ENCODE measurements at regions not wholly inside any gene's neighbourhood (a gene's known extent, or its start where the extent isn't known, plus 50 kb on each side); places are given as distances from the start of the nearest gene placed in this dataset.

DNA sequence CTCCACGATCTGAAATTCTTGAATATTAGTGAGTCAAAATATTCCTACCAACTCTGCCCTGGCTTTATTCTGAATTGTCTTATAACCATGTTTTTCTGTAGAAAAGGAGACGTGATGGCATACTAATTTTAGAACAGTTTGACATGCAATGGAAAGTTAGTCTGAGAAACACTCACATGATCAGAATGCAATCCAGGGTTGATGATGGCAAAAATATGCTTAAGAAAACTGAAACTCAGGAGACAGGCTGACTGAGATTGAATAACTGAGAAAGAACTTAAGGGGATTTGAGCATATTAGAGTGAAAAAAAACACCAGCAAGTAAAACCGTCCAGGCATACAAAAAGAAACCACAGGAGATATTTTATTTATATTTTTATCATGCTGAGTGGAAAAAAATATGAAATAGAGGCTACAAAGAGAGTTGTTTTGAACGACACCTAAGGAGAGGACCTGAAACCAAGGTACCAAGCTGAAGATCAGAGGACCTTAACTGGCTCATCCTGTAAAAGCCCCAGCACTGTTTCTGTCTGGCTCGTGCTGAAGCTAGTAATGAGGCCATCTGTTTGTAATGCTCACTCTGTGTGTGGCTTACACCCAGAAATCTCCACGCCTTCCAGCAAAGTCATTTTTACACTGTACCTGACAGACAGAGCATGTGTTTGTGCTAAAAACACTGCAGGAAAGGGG is 437.2 kb upstream of the PKDCC start:
- FAIRE-seq, result no peak

DNA sequence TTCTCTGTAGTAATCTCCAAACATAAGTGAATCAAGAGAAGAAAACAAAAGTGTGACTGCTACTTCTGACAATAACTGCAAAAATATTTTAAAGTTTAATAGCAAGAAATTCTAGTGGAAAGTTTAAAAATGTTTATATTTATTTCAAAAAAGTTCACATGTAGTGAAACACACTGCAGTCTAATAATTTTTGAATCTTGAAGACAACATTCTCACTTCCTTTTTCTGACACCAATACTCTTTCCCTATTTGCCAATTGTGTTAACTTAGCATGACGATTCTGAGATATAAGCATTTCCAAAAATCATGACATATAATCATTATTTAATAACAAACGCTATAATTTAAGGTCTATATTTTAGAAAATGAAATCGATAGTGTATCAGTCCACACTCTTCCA is 429.1 kb upstream of the PKDCC start:
- no peak for FAIRE-seq

DNA sequence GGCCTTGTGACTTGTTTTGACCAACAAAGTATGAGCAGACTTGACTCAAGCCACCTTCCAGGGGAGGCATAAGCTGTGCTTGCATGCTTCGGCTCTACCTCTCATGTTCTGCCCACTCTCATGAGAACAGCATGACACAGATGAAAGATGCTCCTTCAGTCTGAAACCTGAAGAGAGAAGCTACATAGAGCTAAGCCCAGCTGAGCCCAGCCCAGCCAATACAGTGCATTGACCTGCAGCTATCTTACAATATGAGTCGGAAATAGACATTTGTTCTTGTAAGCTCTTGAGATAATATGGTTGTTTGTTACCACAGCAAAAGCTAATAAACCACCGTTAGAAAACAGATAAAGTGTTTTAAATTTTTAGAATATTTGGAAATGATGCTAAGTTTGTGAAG is 426.7 kb upstream of the PKDCC start:
- FAIRE-seq, result no peak

DNA sequence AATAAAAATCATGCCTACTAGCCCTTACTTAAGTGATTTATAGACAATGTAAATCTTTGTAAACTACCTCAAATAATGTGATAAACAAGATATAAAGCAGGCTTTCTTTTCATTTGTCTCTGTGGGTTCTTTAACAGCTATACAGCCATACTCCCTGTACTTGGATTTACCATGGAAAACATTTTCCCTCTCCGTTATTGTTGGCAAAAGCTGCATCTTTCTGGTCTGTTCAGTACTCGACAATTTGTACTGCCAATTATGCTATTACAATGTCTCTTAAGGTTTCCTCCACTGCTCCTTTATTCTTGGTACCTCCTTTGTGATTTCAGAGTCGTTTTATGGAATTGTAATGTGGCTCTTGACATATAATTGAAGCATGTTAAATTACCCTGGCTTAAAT is 426.3 kb upstream of the PKDCC start:
- FAIRE-seq, result no peak

DNA sequence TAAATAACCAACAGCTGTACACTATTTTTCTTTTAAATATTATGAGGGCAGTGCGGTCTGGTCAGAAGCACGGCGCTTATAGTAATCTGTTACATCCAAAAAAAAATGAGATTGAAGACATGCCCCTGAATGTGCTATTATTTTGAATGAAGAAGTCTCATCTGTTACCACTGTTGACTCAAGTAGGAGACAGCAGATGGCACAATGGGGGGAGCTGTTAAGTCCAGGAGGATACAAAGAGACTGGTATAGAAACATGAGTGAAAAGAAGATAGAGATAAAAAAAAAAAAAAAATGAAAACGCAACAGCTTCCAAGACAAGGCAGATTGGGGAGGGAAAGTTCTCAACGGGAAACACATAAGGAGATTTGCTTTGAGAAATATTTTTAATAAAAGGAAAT is 425.5 kb upstream of the PKDCC start:
- peak; percentile 9 for FAIRE-seq

DNA sequence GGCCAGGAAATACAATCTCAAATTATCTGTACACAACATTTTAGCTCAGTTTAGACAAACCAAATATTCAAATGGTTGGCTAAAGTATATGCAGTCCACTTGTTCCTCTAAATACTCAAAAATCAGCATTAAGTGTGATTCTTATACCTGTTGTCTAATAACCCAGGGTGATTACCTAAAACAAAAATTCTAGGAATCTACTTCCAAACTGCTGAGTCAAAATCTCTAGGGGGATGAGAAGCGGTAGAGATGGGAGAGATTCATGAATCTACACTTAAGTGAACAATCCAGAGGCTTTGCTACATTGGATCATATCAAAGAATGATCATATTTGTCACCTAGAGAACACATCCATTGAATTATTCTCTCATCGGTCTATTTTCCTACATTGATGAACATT is 420.9 kb upstream of the PKDCC start:
- no peak for FAIRE-seq

DNA sequence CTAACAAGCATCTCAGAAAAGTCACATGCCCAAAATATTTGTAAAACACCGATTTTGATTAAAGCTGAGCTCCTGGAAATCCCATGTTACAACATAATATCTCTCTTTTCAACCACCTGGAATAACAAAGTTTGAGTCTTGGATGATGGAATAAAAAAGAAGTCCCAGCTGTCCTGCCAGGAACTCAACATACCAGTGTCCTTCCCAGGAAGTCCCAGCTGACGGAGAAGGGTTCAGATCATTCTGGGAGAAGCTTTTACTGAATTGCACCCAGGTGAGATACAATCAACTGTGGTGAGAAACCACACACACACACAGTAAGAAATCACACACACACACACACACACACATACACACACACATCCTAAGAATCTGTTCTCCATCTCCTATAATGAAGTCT is 413.1 kb upstream of the PKDCC start:
- FAIRE-seq, result no peak

DNA sequence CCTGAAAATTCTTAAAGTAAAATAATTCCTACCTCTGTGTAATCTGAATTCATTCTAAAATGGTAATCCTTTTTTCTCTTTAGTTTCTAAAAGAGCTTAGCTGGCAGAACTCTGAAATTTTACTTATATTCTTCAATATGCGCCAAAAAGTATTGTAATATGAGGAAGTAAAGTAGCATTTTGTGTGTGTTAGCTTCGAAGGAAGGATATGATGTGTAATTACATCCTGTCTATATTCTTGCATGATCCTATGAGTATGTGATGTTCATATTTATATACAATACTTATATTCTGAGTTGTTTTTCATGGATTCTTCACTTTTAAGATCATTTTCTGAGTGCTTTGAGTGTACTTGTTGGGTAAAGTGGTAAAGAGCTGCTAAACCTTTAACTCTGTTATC is 402.9 kb upstream of the PKDCC start:
- FAIRE-seq, result no peak

DNA sequence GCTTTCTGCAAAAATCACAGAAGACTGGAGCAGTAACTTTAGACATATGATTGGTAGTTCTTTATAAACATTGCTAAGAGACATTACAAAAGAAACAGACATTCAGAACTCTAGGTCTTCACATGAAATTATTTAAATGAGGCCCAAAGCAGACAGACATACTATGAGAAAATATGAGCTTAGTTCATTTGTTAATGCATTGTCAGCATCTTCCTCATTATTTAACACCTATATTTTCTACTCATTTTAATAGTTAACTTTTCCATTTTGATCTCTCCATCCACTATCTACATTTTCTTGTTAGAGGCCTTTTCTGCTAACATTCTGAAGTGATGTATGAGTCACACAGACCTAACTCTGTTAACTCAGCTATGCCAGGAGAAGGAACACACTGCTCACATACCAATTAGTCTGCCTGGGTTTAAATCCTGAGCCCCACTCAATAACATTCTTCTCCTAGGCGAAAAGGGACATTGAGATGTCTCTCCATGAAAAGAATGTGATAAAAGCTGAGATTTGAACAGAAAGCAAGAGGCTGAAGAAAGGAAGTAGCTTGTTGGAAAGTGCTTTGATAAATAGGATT is 400.3 kb upstream of the PKDCC start:
- FAIRE-seq, result no peak

DNA sequence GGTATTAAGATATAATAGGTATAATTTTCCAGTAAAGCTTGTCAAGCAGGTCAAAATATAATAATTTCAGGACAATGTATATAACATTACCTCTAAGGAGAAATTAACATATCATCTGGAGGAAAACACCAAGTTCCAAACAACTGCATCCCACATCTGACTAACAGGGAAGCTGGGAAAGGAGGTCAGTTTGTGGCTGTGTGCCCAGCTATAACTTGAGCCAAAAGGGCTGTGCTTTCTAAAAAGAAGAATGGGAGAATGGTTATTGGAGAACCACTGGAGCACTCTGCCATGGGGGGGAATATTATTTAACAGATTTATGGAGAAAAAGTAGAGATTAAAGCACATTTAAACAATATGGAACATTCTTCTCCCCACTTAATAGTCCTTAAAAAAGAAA is 390.6 kb upstream of the PKDCC start:
- FAIRE-seq, result no peak

- no peak for FAIRE-seq
These were observed 388.1 kb upstream of the PKDCC start for GRCh38 chr2:41659758-41660157.

DNA sequence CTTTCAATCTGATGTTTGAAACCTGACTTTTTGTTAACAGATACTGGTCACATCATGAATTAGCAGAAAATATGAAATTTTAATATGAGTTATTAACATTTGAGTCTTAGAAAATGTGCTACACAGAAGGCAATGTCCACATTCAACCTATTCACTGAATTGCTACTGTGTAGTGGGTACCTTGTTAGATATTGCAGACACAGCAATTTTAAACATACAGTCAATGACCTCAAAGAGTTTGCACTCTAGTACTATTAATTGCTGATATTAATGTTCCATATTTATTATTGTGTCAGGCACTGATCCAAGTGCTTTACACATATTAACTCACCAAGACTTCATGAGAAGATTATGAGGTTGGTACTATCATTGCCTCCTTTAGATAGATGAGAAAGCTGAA is 385.4 kb upstream of the PKDCC start:
- FAIRE-seq, result no peak

GRCh38 chr2:41663056-41663455 is 384.8 kb upstream of the PKDCC start:
- no peak for FAIRE-seq

- peak; percentile 53 for FAIRE-seq
These were observed 379.3 kb upstream of the PKDCC start for GRCh38 chr2:41668529-41668928.

GRCh38 chr2:41678639-41679038 is 369.2 kb upstream of the PKDCC start:
- FAIRE-seq, result no peak

DNA sequence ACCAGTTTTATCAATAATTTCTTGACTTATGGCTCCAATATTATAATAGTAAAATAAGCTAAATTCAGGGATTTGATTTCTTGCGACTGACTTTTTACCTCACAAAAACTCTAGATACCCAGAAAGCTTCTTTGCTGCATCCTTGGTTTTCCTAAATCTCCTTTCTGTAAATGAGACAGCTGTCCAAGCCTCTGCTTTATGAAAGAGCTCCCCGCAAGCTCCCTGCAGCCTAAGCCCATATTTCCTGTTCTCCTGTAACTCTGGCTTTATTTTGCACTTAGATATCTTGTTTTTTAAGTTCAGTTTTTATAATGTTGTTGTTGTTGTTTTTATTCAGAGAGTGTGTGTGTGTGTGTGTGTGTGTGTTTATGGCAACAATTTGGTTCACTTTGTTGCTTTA is 361.7 kb upstream of the PKDCC start:
- no peak for FAIRE-seq

DNA sequence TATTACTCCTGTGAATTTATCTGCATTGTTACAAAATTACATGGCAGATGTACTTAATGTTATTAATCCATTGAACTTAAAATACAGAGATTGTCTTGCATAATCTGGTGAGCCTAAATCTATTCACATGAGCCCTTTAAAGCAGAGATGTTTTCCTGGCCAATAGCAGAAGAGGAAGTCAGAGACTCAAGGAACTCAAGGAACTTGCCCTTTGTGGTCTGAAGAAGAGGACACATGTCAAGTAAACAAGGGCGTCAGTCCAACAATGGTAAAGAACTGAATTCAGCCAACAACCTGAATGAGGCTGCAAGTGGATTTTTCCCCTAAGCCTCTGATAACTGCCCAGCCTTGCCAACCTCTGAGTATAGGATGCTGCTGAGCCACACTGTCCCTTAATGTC is 356.3 kb upstream of the PKDCC start:
- FAIRE-seq, result no peak

DNA sequence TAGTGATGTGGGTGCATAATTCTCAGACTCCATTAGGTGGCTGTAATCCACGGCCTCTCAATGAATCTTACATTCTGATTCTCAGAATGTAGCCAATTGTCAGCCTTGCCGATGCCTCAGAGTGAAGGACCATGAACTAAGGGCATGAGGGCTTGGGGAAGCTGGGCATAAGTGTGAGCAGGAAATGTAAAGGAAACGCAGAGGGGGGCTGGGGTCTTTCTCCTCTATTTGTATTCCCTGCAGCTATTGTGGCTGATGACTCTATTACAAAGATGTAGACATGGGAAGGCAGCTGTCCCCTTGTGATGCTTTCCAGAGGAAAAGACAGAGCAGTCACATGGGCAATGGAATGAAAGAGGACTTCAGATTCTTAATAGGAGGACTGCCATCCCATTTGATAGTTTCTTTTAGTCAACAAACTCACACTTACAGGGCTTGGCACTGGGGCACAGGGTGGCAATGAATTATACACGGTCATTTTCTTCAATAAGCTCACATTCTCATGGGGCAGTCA is 353.2 kb upstream of the PKDCC start:
- no peak for FAIRE-seq

DNA sequence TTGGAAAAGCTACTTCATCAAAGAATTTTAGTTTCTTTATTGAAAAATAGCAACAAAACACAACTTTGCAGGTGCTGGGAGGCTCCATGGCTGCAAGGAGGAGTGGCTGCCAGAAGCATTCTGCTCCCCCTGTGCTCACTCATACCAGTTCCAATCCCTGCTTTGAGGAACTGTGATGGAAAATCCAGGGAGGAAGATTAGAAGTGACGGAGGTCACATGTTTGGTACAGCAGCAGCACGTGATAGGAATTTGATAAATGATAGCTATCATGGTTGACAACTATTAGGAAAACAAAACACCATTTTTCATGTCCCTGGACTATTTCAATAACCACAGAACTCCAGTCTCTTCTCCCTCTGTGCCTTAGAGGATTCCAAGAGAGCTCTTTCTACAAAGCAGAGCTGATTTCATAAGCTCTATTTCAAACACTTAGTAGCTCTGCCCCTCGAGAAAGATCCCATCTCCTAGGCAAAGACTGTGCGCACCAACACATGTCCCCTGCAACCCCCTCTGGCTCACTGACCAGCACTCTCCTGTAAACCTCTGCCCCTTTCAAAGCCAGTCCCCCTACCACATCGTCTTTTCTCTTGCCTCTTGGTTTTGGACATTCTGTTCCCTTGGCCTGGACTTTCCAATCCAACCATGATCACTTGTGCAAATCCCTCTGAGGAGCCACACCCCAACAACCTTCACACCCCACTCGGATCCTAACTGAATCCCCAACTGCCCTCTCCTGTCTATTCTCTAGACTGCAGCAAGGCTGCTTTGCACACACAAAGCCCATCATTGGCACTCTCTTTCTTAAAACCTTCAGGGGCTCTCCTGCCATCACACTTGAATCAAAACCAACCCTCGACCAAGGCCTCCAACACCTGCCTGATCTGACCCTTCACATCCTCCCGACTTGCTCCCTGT is 352.4 kb upstream of the PKDCC start:
- peak; percentile 33 for FAIRE-seq

GRCh38 chr2:41697389-41697788 is 350.4 kb upstream of the PKDCC start:
- FAIRE-seq, result no peak

DNA sequence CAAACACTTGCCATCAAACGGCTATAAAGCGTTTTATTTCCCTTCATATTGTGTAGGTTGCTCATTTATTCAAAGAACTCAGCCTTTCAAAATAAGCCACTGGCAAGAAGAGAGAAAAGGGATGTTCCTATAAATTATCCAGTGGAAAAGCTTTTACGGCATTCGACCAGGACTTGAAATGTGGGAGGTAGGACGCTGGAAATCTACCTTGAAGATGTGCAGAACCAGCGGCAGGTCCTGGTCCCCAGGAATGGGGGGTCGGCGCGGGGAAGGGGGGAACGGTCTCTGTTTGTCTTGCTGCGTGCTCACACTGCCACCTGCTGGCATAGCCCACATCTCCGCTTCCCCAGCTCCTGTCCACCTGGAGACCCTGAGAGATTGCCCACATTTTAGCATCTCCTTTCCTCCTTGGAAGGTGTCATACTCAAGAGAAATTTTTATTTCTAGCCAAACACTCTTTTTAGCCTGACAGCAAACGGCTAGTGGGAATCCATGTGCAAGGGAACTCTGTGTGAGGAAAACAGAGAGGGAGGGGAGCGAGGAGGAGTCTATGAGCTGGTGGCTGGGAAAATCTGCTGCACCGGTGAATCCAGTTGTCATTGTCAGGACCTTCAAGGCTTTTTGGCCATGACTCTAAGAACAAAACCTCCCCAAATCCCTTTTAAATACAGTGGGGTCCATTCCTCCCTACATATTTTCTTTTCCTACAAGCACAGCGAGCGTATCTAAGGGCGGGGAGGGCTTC is 349.0 kb upstream of the PKDCC start:
- FAIRE-seq, result no peak

GRCh38 chr2:41701231-41701630 is 346.6 kb upstream of the PKDCC start:
- no peak for FAIRE-seq

DNA sequence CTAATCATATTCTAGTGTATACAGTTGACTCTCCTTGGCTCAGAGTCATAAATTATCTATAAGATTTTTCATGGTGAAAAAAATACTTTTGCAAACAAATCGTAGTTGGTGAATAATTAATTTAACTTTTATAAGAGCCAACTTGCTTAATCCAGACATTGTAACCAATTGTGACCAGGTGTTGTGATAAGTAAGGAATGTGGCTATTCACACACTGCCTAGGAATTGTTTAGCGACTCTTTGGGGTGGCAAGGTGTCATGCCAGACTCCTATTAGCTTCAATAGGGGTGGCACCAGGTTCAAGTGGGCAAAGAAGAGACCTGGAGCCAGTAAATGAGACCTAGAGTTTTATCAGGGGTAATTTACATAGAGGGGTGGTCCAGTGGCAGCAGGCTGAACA is 344.7 kb upstream of the PKDCC start:
- no peak for FAIRE-seq
